ENCODE measurements at regions not wholly inside any gene's neighbourhood (a gene's known extent, or its start where the extent isn't known, plus 50 kb on each side); places are given as distances from the start of the nearest gene placed in this dataset.

- Mint-ChIP-seq H3K4me3 (no peak overlapping the region), H3K4me1 (no peaks in the 10 kb centered on the region), H3K27ac (no peak overlapping the region), H3K9me3 (peaks cover 6 to 8% of the 10 kb centered on the region in 2 donors), H3K36me3 (no peaks in the 10 kb centered on the region), H3K27me3 (ENCODE audit: low read depth in 2 of 2) (no peaks in the 10 kb centered on the region)
- TF ChIP-seq CTCF (IDR thresholded peaks at IDR 0.05) = no peak
- no peak for DNase-seq
- Histone ChIP-seq H3K9me3 (ENCODE audit: control insufficient read depth, insufficient read depth, low read length) (peaks cover 4% of the 10 kb centered on the region), H3K4me3 (ENCODE audit: low read length) (no peak overlapping the region), H3K4me1 (ENCODE audit: control insufficient read depth, insufficient read depth, low read length) (no peaks in the 10 kb centered on the region), H3K27me3 (ENCODE audit: control insufficient read depth, insufficient read depth, low read length) (no peaks in the 10 kb centered on the region), H3K27ac (ENCODE audit: low read length) (no peak overlapping the region), H3K36me3 (ENCODE audit: control insufficient read depth, insufficient read depth, low read length) (no peaks in the 10 kb centered on the region)
- WGBS (ENCODE audit: insufficient coverage) = 64% methylated on average over 2 of the region's 2 CpGs
- ATAC-seq = no peak
- intact Hi-C loops (cut with micrococcal nuclease) = no loop called here
These were observed 1292.2 kb downstream of the REEP3 start for GRCh38 chr10:64813391-64813790.

DNA sequence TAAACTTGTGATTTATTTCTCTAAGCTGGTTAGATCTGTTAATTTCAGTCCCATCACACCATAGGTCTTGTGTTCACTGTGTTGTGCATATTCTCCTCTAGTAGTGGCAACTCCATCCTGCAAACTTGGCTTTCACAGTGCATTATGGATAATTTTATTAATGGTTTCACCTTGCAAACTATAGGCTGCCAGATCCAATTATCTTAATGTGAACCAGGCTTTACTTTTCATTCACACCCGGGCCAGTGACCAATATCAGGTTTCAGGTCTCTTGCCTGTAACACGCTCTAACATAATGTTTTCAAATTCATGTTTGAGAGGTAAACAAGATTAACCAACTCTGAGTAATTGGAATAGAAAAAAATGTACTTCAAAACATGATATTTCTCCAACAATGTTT is 1293.0 kb downstream of the REEP3 start:
- no peak overlapping the region for H3K4me3 ChIP-seq (ENCODE audit: low read length)
- H3K27ac Mint-ChIP-seq = no peak overlapping the region
- H3K27me3 ChIP-seq (ENCODE audit: control insufficient read depth, insufficient read depth, low read length) = no peaks in the 10 kb centered on the region
- peaks cover 6 to 10% of the 10 kb centered on the region in 2 donors for H3K9me3 Mint-ChIP-seq
- H3K4me1 ChIP-seq (ENCODE audit: control insufficient read depth, insufficient read depth, low read length) = no peaks in the 10 kb centered on the region
- peaks cover 4% of the 10 kb centered on the region for H3K9me3 ChIP-seq (ENCODE audit: control insufficient read depth, insufficient read depth, low read length)
- no peak overlapping the region for H3K4me3 Mint-ChIP-seq
- no peaks in the 10 kb centered on the region for H3K4me1 Mint-ChIP-seq
- intact Hi-C loops (cut with micrococcal nuclease) = no loop called here
- no peaks in the 10 kb centered on the region for H3K27me3 Mint-ChIP-seq (ENCODE audit: low read depth in 2 of 2)
- DNase-seq = no peak
- 100% methylated on average over 1 of the region's 2 CpGs for WGBS (ENCODE audit: insufficient coverage)
- ATAC-seq = no peak
- no peak for TF ChIP-seq CTCF (IDR thresholded peaks at IDR 0.05)
- no peaks in the 10 kb centered on the region for H3K36me3 Mint-ChIP-seq
- H3K27ac ChIP-seq (ENCODE audit: low read length) = no peak overlapping the region
- no peaks in the 10 kb centered on the region for H3K36me3 ChIP-seq (ENCODE audit: control insufficient read depth, insufficient read depth, low read length)

DNA sequence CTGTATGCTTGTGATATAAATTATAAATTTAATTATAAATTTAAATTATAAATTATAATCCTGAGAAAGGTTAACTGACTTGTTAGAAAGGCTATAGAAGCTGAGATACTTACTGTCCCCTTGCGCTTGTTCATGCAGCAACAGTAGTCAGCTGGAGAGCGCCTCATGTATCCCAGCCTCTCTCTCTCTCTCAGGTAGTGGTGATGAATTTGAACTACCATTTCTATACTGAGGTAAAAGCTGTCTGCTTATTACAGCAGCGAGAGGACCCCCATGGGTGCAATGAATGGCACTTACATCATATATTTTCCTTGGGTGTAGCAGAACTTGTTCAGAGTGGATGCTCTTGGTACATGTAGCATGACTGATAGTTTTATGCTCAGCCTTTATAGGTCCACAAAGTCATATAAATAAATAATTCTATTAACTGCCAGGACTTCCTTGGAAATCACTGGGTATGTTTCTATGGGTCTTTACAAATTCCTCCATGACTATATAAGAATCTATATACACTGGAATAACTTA is 1308.7 kb downstream of the REEP3 start:
- peaks cover 9 to 17% of the 10 kb centered on the region in 2 donors for H3K9me3 Mint-ChIP-seq
- H3K36me3 ChIP-seq (ENCODE audit: control insufficient read depth, insufficient read depth, low read length) = no peaks in the 10 kb centered on the region
- H3K27ac ChIP-seq (ENCODE audit: low read length) = no peak overlapping the region
- H3K4me1 Mint-ChIP-seq = no peaks in the 10 kb centered on the region
- H3K27me3 ChIP-seq (ENCODE audit: control insufficient read depth, insufficient read depth, low read length) = no peaks in the 10 kb centered on the region
- peaks cover 8% of the 10 kb centered on the region for H3K9me3 ChIP-seq (ENCODE audit: control insufficient read depth, insufficient read depth, low read length)
- H3K4me3 Mint-ChIP-seq = no peak overlapping the region
- no peaks in the 10 kb centered on the region for H3K4me1 ChIP-seq (ENCODE audit: control insufficient read depth, insufficient read depth, low read length)
- no peak for TF ChIP-seq CTCF (IDR thresholded peaks at IDR 0.05)
- no peaks in the 10 kb centered on the region for H3K36me3 Mint-ChIP-seq
- intact Hi-C loops (cut with micrococcal nuclease) = no loop called here
- H3K4me3 ChIP-seq (ENCODE audit: low read length) = no peak overlapping the region
- no peak overlapping the region for H3K27ac Mint-ChIP-seq
- whole genome bisulfite sequencing (ENCODE audit: insufficient coverage) = 92% methylated on average over 2 of the region's 3 CpGs
- DNase-seq (no peak), ATAC-seq (no peak)
- no peaks in the 10 kb centered on the region for H3K27me3 Mint-ChIP-seq (ENCODE audit: low read depth in 2 of 2)

- no peak for ATAC-seq
- no peaks in the 10 kb centered on the region for H3K27me3 Mint-ChIP-seq (ENCODE audit: low read depth in 2 of 2)
- 78% methylated on average over 1 of the region's 2 CpGs for WGBS (ENCODE audit: insufficient coverage)
These were observed 1309.7 kb downstream of the REEP3 start for GRCh38 chr10:64830869-64831268.

More at GRCh38 chr10:64830869-64831268, 1309.7 kb downstream of the REEP3 start:
- Mint-ChIP-seq H3K4me3 (no peak overlapping the region), H3K4me1 (no peaks in the 10 kb centered on the region), H3K36me3 (no peaks in the 10 kb centered on the region), H3K9me3 (peaks cover 9 to 17% of the 10 kb centered on the region in 2 donors), H3K27ac (no peak overlapping the region)
- no peak for DNase-seq
- Histone ChIP-seq H3K27me3 (ENCODE audit: control insufficient read depth, insufficient read depth, low read length) (no peaks in the 10 kb centered on the region), H3K36me3 (ENCODE audit: control insufficient read depth, insufficient read depth, low read length) (no peaks in the 10 kb centered on the region), H3K9me3 (ENCODE audit: control insufficient read depth, insufficient read depth, low read length) (peaks cover 2% of the 10 kb centered on the region), H3K4me3 (ENCODE audit: low read length) (no peak overlapping the region), H3K4me1 (ENCODE audit: control insufficient read depth, insufficient read depth, low read length) (no peaks in the 10 kb centered on the region), H3K27ac (ENCODE audit: low read length) (no peak overlapping the region)
- intact Hi-C loops (cut with micrococcal nuclease) = no loop called here
- TF ChIP-seq CTCF (IDR thresholded peaks at IDR 0.05) = no peak

Data from natural killer cell (primary cell).